HG02588 (cell line): ENCODE measurements at regions not wholly inside any gene's neighbourhood (a gene's known extent, or its start where the extent isn't known, plus 50 kb on each side); places are given as distances from the start of the nearest gene placed in this dataset.

Source experiments
- ATAC-seq: cut with Tn5 transposase; IDR thresholded peaks from one replicate; pipeline ENCODE4 v1.9.1; 2021; ENCODE audit warnings: mild to moderate bottlenecking, moderate library complexity; ENCODE audit not compliant: unreplicated experiment

GRCh38 chr7:130925136-130925794, 191.3 kb upstream of the KLF14 start:
- ATAC-seq, result no peak

- no peak for ATAC-seq
Observed at GRCh38 chr7:130926001-130926691, 192.1 kb upstream of the KLF14 start.

GRCh38 chr7:130927062-130927461, 193.1 kb upstream of the KLF14 start:
- no peak for ATAC-seq

GRCh38 chr7:130927564-130927963, 193.6 kb upstream of the KLF14 start:
- ATAC-seq, result no peak

GRCh38 chr7:130929896-130930659, 196.1 kb upstream of the KLF14 start:
- ATAC-seq, result no peak

GRCh38 chr7:130930681-130931080, 196.7 kb upstream of the KLF14 start:
- ATAC-seq, result no peak

GRCh38 chr7:130931423-130931822, 197.4 kb upstream of the KLF14 start:
- no peak for ATAC-seq

- ATAC-seq, result no peak
Observed at GRCh38 chr7:130932088-130932487, 198.1 kb upstream of the KLF14 start.

GRCh38 chr7:130932667-130933432, 198.8 kb upstream of the KLF14 start:
- no peak for ATAC-seq

GRCh38 chr7:130933919-130934318, 199.9 kb upstream of the KLF14 start:
- no peak for ATAC-seq

GRCh38 chr7:130935564-130936157, 201.7 kb upstream of the KLF14 start:
- no peak for ATAC-seq

GRCh38 chr7:130936202-130936931, 202.4 kb upstream of the KLF14 start:
- no peak for ATAC-seq

GRCh38 chr7:130937016-130937415, 203.0 kb upstream of the KLF14 start:
- no peak for ATAC-seq

GRCh38 chr7:130937830-130938229, 203.8 kb upstream of the KLF14 start:
- ATAC-seq, result no peak

- no peak for ATAC-seq
Observed at GRCh38 chr7:130938661-130939060, 204.7 kb upstream of the KLF14 start.

- no peak for ATAC-seq
Observed at GRCh38 chr7:130939321-130940095, 205.5 kb upstream of the KLF14 start.

GRCh38 chr7:130940326-130940725, 206.3 kb upstream of the KLF14 start:
- ATAC-seq, result no peak

- ATAC-seq, result no peak
Observed at GRCh38 chr7:130940907-130941306, 206.9 kb upstream of the KLF14 start.
